HG02798 (cell line): ENCODE measurements at regions not wholly inside any gene's neighbourhood (a gene's known extent, or its start where the extent isn't known, plus 50 kb on each side); places are given as distances from the start of the nearest gene placed in this dataset.

ENCODE experiments used
- ATAC-seq: cut with Tn5 transposase; IDR thresholded peaks from one replicate; pipeline ENCODE4 v1.9.1; 2021; ENCODE audit warnings: mild to moderate bottlenecking; ENCODE audit not compliant: unreplicated experiment, poor library complexity

DNA sequence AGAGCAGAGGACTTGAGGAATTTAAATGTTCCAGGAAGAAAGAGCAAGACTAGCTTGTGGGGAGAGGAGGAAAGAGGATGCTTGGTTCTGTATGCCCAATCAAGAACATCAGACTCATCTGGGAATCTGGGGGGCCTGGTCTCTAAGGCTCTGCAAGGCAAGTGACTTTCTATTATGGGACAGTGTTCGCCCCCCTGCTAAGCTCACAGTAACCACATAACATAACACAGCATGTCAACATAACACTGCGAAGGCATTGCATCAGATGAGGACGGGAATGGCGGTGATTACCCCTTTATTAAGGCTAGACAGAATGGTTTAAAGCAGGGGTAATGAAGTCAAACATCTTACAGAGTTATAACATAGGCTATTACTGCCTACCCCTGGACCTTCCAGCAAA lies 176.6 kb upstream of the IRX6 start:
- ATAC-seq: no peak

GRCh38 chr16:55149622-55150021 lies 174.4 kb upstream of the IRX6 start:
- no peak for ATAC-seq

GRCh38 chr16:55151561-55152305 lies 172.3 kb upstream of the IRX6 start:
- ATAC-seq: no peak

DNA sequence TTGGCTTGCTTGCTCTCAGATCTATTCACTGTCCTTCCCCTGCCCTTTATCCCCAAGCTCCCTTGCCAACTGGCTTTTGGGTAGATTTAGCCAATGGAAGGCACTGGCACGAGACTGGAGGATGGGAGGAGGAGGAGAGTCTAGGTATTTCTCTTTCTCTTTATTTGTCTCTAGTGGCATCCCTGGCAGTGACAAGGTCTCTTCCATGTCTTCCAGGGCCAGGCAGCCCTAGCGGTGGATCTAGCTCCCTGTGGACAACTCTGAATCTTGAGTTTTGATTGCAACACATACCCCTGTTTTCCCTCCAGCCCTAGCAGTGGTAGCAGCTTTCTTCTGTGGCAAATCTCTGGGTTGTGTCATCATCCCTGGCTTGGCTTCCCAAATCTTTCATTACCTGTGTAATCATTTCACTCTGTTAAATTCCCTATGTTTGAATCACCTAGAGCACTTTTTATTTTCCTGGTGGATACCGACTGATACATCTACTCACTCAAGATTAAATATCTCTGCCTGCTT lies 171.1 kb upstream of the IRX6 start:
- no peak for ATAC-seq

DNA sequence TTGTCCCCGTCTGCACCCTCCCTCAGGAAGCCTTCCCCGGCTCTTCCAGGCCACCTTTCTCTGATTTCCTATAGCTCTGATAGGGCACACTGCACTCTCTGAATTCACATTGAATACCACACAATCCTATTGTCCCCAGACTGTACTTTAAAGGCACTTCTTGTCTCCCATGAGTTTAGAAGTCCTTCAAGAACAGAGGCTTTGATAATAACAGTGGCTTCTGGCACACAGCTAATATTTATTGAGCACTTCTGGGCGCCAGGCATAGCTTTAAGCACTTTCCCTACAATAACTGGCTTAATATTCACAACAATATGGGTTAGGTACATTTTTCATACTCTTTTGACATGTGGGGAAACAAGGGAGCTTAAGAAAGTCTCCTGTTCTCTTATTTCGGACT lies 169.7 kb upstream of the IRX6 start:
- ATAC-seq: no peak

DNA sequence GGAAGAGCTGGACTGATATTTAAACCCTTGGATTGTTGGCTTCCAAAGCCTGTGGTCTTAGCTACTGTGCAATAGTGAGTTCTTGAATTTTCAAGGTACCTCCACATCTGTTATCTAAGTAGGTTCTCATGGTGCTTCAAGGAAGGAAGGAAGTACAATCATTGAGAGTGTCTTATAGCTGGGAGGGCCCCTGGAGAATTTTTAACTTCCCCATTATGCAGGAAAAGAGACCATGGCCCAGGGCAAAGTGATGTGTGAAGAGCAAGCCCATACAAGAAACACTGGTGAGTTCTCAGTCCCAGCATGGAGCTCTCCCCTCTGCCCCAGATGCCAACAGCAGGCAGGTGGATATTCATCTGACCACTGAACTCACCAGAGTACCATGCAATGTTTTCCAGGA lies 169.0 kb upstream of the IRX6 start:
- ATAC-seq: no peak

- ATAC-seq: no peak
These were observed 168.2 kb upstream of the IRX6 start for GRCh38 chr16:55155815-55156214.

DNA sequence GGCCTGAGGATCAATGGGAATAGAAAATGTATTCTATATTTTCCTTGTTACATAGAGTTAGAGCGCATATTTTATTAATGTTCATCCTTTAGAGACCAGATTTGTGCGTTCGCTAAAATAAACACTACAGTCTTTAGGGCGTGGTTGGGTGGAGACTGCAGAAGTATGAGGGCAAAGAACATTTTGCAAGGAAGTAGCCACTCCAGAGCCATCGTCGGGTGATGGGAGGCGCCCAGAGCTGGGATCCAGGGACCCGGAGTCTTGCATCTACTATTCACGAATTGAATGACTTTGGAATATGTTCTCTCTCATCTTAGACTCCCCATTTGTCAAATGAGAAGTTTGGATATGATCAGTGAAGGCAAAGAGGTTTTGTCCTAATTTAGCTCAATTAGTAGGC lies 154.2 kb upstream of the IRX6 start:
- ATAC-seq: no peak

DNA sequence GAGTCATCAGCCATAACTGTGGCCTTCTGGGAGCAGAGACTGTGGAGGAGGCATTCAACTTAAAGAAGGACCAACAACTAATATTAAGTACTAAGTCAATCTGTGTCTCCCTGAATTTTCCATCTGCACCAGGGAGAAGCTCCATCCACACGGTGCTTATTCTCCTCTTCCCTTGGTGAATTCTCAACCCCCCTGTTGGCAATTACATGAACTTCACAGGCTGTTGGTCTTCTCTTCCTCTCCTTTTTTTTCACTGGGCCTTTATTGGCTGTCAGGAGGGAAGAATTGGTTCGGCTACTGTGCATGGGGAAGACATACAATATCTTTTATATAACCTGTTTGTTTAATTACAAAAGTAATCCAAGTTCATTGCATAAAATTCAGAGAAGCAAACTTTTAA lies 152.8 kb upstream of the IRX6 start:
- no peak for ATAC-seq

DNA sequence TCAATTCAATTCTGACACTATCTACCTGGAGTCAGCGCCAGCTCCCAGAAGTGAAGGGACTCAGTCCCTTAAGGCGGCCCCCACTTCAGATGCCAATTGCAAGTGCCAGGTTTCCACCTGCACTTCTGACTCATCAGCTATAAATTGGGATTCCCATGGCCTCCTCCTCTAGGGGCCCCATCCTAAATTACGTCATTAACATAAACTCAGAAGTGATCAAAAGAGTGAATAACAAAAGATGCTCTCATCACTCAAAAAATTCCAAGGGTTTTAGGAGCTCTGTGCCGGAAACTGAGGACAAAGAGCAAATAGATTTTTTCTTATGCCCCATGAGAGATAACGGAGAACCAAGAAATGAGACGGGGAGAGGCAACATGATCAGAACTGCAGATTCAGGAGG lies 148.6 kb upstream of the IRX6 start:
- no peak for ATAC-seq

DNA sequence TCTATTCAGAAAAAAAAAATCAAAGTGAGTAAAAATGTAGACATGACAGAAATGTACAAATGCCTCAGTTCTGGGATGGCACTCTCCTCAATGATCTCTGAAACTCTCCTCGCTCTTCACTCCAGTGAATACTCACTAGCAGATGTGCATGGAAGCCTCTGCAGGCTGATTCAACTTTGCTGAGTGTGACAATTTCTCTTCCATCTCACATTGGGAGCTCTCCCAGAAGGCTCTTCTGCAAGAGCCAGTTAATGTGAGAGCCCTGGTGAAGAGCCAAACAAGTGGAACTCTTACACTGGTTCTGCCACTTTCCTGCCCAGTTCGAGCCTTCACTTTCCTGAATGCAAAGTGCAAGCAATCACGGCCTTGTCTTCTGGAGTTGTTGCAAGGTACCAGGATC lies 147.1 kb upstream of the IRX6 start:
- no peak for ATAC-seq

- no peak for ATAC-seq
These were observed 144.6 kb upstream of the IRX6 start for GRCh38 chr16:55179411-55179810.

GRCh38 chr16:55179852-55180585 lies 144.0 kb upstream of the IRX6 start:
- no peak for ATAC-seq

DNA sequence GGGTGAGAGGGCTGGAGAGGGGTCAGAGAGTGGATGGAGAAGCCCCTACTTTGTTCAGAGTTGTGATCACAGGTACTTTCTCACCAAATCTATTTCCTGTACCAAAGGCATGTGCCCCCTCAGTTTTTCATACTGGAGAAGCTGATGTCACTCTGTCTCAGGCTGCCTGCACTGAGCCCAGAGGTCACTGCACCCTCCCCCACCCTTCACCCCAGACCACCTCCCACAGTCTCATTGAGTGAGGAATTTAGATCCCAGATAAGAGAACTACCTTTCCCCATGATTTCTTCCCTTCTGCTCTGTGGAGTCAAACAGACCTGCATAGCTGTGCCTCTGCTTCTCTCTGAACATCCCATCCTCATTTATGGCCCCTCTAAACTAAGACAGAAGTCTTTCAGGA lies 140.0 kb upstream of the IRX6 start:
- ATAC-seq: no peak

- no peak for ATAC-seq
These were observed 139.4 kb upstream of the IRX6 start for GRCh38 chr16:55184619-55185018.

- ATAC-seq: no peak
These were observed 134.8 kb upstream of the IRX6 start for GRCh38 chr16:55189224-55189623.

- ATAC-seq: no peak
These were observed 134.0 kb upstream of the IRX6 start for GRCh38 chr16:55189682-55190636.

GRCh38 chr16:55192734-55193133 lies 131.3 kb upstream of the IRX6 start:
- ATAC-seq: no peak

GRCh38 chr16:55203570-55203969 lies 120.4 kb upstream of the IRX6 start:
- no peak for ATAC-seq

DNA sequence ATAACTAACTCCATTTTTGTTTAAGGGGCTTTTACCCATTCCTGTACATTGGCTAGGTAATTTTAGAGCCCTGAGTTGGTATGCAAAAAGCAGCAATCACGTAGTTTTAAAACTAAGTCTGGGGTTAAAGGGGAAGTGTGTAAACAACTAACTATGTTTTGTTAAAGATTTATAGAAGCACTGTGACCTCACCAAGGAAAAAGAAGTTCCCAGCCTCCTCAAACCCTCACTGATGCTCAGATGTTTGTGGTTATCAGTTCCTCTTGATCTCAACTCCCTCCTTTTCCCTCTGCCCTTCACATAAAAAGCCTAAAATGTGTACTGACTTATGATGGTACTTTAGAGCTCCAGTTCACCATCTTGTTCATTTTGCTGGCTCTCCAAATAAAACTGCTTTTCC lies 119.9 kb upstream of the IRX6 start:
- ATAC-seq: no peak

GRCh38 chr16:55204923-55205322 lies 119.1 kb upstream of the IRX6 start:
- ATAC-seq: no peak
